Uterus (tissue), 2 donors: ENCODE measurements at regions not wholly inside any gene's neighbourhood (a gene's known extent, or its start where the extent isn't known, plus 50 kb on each side); places are given as distances from the start of the nearest gene placed in this dataset.

ENCODE experiments used
- POLR2A ChIP-seq, 2 donors: fragments of 450-650 bp; IDR thresholded peaks; one replicate each; pipeline ENCODE4 v1.6.1; 2016; ENCODE audit warnings: antibody characterized with exemption in 2 of 2, mild to moderate bottlenecking in 1 of 2, moderate library complexity in 1 of 2
- TF ChIP-seq, protein P1 (sequence below), 4 experiments: fragments of 200-600 bp in 2 of 4; fragments of 450-650 bp in 2 of 4; sonication (generic) in 2 of 4; IDR thresholded peaks; one replicate each; pipeline ENCODE4 v1.5.1; 2016 to 2019; ENCODE audit warnings: antibody characterized with exemption in 4 of 4, mild to moderate bottlenecking in 2 of 4, moderate library complexity in 1 of 4

- TF ChIP-seq, protein P1, sequence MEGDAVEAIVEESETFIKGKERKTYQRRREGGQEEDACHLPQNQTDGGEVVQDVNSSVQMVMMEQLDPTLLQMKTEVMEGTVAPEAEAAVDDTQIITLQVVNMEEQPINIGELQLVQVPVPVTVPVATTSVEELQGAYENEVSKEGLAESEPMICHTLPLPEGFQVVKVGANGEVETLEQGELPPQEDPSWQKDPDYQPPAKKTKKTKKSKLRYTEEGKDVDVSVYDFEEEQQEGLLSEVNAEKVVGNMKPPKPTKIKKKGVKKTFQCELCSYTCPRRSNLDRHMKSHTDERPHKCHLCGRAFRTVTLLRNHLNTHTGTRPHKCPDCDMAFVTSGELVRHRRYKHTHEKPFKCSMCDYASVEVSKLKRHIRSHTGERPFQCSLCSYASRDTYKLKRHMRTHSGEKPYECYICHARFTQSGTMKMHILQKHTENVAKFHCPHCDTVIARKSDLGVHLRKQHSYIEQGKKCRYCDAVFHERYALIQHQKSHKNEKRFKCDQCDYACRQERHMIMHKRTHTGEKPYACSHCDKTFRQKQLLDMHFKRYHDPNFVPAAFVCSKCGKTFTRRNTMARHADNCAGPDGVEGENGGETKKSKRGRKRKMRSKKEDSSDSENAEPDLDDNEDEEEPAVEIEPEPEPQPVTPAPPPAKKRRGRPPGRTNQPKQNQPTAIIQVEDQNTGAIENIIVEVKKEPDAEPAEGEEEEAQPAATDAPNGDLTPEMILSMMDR (IDR thresholded peaks at IDR 0.05): no peak
- no peak for TF ChIP-seq POLR2A (IDR thresholded peaks at IDR 0.05)
Measured at GRCh38 chr2:111519071-111519470, 364.9 kb downstream of the ANAPC1 start.
